Chondrocyte (in vitro differentiated cells): ENCODE measurements at regions not wholly inside any gene's neighbourhood (a gene's known extent, or its start where the extent isn't known, plus 50 kb on each side); places are given as distances from the start of the nearest gene placed in this dataset.

Experiments
- DNase-seq: peaks from one replicate; pipeline ENCODE4 v3.0.0; 2021; ENCODE audit warnings: mixed read lengths, low spot score
- H3K27ac Mint-ChIP-seq: one replicate; pipeline ENCODE4 v1.8.0; 2021; ENCODE audit warnings: mild to moderate bottlenecking, moderate library complexity, mixed read lengths; ENCODE audit not compliant: unreplicated experiment
- H3K27me3 Mint-ChIP-seq: 2 replicates; pipeline ENCODE4 v1.8.0; 2021; ENCODE audit warnings: low read depth, mixed read lengths
- H3K36me3 Mint-ChIP-seq: 2 replicates; pipeline ENCODE4 v1.8.0; 2021; ENCODE audit warnings: low read depth, mixed read lengths
- H3K4me1 Mint-ChIP-seq: 2 replicates; pipeline ENCODE4 v1.8.0; 2021; ENCODE audit warnings: low read depth, mild to moderate bottlenecking, mixed read lengths
- H3K4me3 Mint-ChIP-seq: one replicate; pipeline ENCODE4 v1.8.0; 2021; ENCODE audit warnings: mild to moderate bottlenecking, moderate library complexity, mixed read lengths; ENCODE audit not compliant: unreplicated experiment
- H3K9me3 Mint-ChIP-seq: 2 replicates; pipeline ENCODE4 v1.8.0; 2021; ENCODE audit warnings: low read depth, mixed read lengths
- CTCF ChIP-seq: fragments of 200-600 bp; sonication (generic); IDR thresholded peaks from 2 replicates; pipeline ENCODE4 v1.5.0; 2021; ENCODE audit warnings: antibody characterized with exemption, mild to moderate bottlenecking, moderate library complexity

GRCh38 chr14:29075761-29076160, 309.2 kb downstream of the FOXG1 start:
- Mint-ChIP-seq H3K9me3 (peaks cover 31% of the 10 kb centered on the region), H3K4me1 (no peaks in the 10 kb centered on the region), H3K27ac (no peak overlapping the region), H3K27me3 (peaks cover 2% of the 10 kb centered on the region), H3K36me3 (no peaks in the 10 kb centered on the region), H3K4me3 (no peak overlapping the region)
- TF ChIP-seq CTCF: no peak
- no peak for DNase-seq

- Mint-ChIP-seq H3K27me3 (peaks cover 2% of the 10 kb centered on the region), H3K4me1 (no peaks in the 10 kb centered on the region), H3K36me3 (no peaks in the 10 kb centered on the region), H3K4me3 (no peak overlapping the region), H3K9me3 (peaks cover 22% of the 10 kb centered on the region), H3K27ac (no peak overlapping the region)
- no peak for DNase-seq
- TF ChIP-seq CTCF: no peak
Observed at GRCh38 chr14:29077916-29078315, 311.3 kb downstream of the FOXG1 start.

- Mint-ChIP-seq H3K36me3 (no peaks in the 10 kb centered on the region), H3K4me3 (no peak overlapping the region), H3K27ac (no peak overlapping the region), H3K4me1 (no peaks in the 10 kb centered on the region), H3K9me3 (peaks cover 14% of the 10 kb centered on the region), H3K27me3 (peaks cover 2% of the 10 kb centered on the region)
- no peak for TF ChIP-seq CTCF
- DNase-seq: no peak
Observed at GRCh38 chr14:29078810-29079522, 312.4 kb downstream of the FOXG1 start.

GRCh38 chr14:29085546-29085945, 319.0 kb downstream of the FOXG1 start:
- no peak for DNase-seq
- H3K36me3 Mint-ChIP-seq: no peaks in the 10 kb centered on the region
- H3K4me1 Mint-ChIP-seq: no peaks in the 10 kb centered on the region
- H3K27ac Mint-ChIP-seq: no peak overlapping the region
- H3K4me3 Mint-ChIP-seq: no peak overlapping the region
- TF ChIP-seq CTCF: peak; percentile 39
- no peaks in the 10 kb centered on the region for H3K27me3 Mint-ChIP-seq
- H3K9me3 Mint-ChIP-seq: peaks cover 8% of the 10 kb centered on the region

- no peak for DNase-seq
- no peak for TF ChIP-seq CTCF
- H3K36me3 Mint-ChIP-seq: no peaks in the 10 kb centered on the region
- H3K27me3 Mint-ChIP-seq: no peaks in the 10 kb centered on the region
- H3K27ac Mint-ChIP-seq: no peak overlapping the region
- H3K4me3 Mint-ChIP-seq: no peak overlapping the region
- peaks cover 8% of the 10 kb centered on the region for H3K9me3 Mint-ChIP-seq
- H3K4me1 Mint-ChIP-seq: no peaks in the 10 kb centered on the region
Observed at GRCh38 chr14:29089849-29090248, 323.3 kb downstream of the FOXG1 start.
